Large intestine (tissue), 3 donors: ENCODE measurements at regions not wholly inside any gene's neighbourhood (a gene's known extent, or its start where the extent isn't known, plus 50 kb on each side); places are given as distances from the start of the nearest gene placed in this dataset.
"Not testable (repeated sequence)": the region's sequence is repeated elsewhere in the genome, so short reads cannot be mapped to it uniquely, and the experiment has no call there.

ENCODE experiments used
- DNase-seq, 2 donors: peaks; one replicate each; pipeline versions ENCODE4 v3.0.0 to v3.0.0-alpha.2; 2013
- H3K27ac ChIP-seq: one replicate; pipeline ENCODE4 v1.5.1; 2013; ENCODE audit warnings: low read length
- H3K27me3 ChIP-seq: 2 replicates; pipeline ENCODE4 v1.6.1; 2013; ENCODE audit warnings: low read length; ENCODE audit not compliant: control insufficient read depth, insufficient read depth
- H3K36me3 ChIP-seq: 2 replicates; pipeline ENCODE4 v1.6.1; 2013; ENCODE audit warnings: low read length; ENCODE audit not compliant: control insufficient read depth, insufficient read depth
- H3K4me1 ChIP-seq: one replicate; pipeline ENCODE4 v1.6.1; 2013; ENCODE audit warnings: low read length; ENCODE audit not compliant: control insufficient read depth, insufficient read depth
- H3K4me3 ChIP-seq: one replicate; pipeline ENCODE4 v1.5.1; 2013; ENCODE audit warnings: low read length
- H3K9me3 ChIP-seq: one replicate; pipeline ENCODE4 v1.6.1; 2013; ENCODE audit warnings: mild to moderate bottlenecking, low read depth, low read length, moderate library complexity; ENCODE audit not compliant: control insufficient read depth
- WGBS: methylation state at CpG from one replicate; pipeline ENCODE4 v1.1.5; 2013; ENCODE audit warnings: low lambda C conversion rate; ENCODE audit not compliant: insufficient coverage; 5-methylcytosine and 5-hydroxymethylcytosine counted together

DNA sequence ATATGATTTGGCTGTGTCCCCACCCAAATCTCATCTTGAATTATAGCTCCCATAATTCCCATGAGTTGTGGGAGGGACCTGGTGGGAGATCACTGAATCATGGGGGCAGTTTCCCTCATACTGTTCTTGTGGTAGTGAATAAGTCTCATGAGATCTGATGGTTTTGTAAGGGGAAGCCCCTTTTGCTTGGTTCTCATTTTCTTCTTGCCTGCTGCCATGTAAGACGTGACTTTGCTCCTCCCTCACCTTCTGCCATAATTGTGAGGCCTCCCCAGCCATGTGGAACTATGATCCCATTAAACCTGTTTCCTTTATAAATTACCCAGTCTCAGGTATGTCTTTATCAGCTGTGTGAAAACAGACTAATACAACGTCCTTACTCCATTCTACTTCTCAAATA lies 108.5 kb upstream of the SCAF8 start:
- DNase-seq, H3K36me3 ChIP-seq, H3K27ac ChIP-seq, H3K4me3 ChIP-seq, H3K9me3 ChIP-seq, H3K27me3 ChIP-seq, H3K4me1 ChIP-seq: not testable (repeated sequence)
- 40% methylated on average over 1 of the region's 2 CpGs for WGBS

DNA sequence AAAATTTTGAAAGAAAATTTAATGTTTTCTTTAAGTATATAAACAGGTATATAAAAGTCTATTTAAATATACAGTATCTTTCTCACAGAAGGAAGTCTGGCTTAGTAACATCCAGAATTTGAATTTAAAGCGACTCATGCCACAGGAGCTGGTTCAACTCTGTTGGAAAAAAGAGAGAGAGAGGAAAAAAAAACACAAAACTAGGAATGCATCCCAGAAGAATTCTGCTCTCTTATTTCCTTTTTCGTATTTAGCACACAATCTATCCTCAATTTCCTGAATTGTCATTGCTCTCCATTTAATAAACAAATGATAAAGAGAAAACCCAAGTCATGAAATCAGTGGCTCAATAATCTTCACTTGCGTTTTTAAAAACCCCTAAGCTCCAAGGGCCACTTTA lies 107.5 kb upstream of the SCAF8 start:
- 88% methylated on average over 3 of the region's 3 CpGs for WGBS
- no peak for DNase-seq
- H3K36me3 ChIP-seq: no peaks in the 10 kb centered on the region

DNA sequence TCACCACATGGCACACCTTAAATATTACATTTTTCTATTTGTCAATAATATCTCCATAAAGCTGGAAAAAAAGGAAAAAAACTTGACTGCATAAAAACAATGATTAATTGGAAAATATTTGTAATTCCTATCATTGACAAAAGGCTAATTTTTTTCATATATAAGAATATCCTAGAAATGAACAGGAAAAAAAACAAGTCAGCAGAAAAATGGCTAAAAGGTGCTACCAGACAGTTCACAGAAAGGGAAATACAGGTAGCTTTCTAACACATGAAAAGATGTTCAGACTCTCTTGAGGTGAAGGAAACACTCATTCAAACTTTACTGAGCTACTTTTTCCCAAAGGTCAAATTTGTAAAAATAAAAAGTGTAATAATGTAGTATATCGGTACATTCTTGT lies 104.1 kb upstream of the SCAF8 start:
- no peaks in the 10 kb centered on the region for H3K36me3 ChIP-seq
- no peaks in the 10 kb centered on the region for H3K4me1 ChIP-seq
- no peaks in the 10 kb centered on the region for H3K9me3 ChIP-seq
- H3K27me3 ChIP-seq: no peaks in the 10 kb centered on the region
- no peak overlapping the region for H3K27ac ChIP-seq
- H3K4me3 ChIP-seq: no peak overlapping the region
- 100% methylated on average over 1 of the region's 1 CpG for WGBS
- no peak for DNase-seq

More for the DNA sequence above, 107.5 kb upstream of the SCAF8 start:
- Histone ChIP-seq H3K27me3 (no peaks in the 10 kb centered on the region), H3K27ac (no peak overlapping the region), H3K4me3 (no peak overlapping the region), H3K4me1 (no peaks in the 10 kb centered on the region), H3K9me3 (no peaks in the 10 kb centered on the region)

DNA sequence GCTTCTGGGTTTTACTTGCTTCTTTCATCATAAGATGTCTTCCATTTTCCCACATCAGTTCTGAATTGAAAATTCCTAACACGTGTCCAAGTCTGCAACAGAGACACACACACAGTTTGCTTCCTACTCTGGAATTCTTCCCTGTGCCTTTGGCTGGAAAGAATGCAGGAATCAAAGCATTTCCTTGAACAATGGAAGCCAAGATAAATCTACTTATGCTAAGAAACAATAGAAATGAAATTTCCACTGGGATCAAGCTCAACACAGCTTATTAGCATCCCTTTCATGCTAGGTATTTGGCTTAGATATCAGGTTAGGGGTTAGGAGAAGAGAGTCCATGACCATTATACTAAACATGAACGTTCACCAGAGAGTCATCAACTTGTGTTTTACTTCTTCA lies 101.1 kb upstream of the SCAF8 start:
- Histone ChIP-seq H3K27me3 (no peaks in the 10 kb centered on the region), H3K9me3 (no peaks in the 10 kb centered on the region), H3K4me1 (no peaks in the 10 kb centered on the region), H3K4me3 (no peak overlapping the region), H3K36me3 (no peaks in the 10 kb centered on the region), H3K27ac (no peak overlapping the region)
- no peak for DNase-seq
- no CpG with 5 or more reads among the region's 2 CpGs for WGBS

DNA sequence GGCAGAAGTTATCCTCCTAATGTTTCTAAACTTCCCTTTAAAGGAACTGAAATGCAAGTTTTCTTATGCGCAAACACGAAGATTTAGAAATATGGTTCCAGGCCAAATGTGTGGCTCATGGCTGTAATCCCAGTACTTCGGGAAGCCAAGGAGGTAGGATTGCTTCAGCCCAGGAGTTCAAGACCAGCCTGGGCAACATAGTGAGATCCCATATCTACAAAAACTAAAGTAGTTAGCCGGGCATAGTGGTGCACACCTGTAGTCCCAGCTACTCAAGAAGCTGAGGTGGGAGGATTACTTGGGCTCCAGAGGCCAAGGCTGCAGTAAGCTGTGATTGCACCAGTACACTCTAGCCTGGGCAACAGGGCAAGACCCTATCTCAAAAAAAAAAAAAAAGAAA lies 95.8 kb upstream of the SCAF8 start:
- no peaks in the 10 kb centered on the region for H3K36me3 ChIP-seq
- no CpG with 5 or more reads among the region's 4 CpGs for WGBS
- H3K4me3 ChIP-seq: no peak overlapping the region

DNA sequence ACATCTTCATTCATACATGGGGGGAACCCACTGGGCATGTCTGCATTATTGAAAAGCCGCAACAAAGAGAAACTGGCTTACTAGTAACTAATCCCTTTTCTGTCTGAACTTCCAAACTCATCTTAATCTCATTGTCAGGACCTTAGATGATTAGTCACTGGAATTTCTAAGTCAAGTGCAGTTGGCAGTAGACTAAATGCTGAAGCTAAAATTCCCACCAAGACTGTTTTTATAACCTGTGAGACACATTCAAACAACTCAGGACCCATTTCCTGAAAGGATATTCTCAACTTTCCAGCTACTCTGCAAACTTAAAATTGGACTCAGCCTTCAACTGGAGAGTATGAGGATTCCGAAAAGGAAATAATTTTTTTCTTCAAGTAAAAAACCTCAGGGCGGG lies 94.8 kb upstream of the SCAF8 start:
- Histone ChIP-seq H3K4me1 (no peaks in the 10 kb centered on the region), H3K4me3 (no peak overlapping the region), H3K27ac (no peak overlapping the region), H3K27me3 (no peaks in the 10 kb centered on the region), H3K9me3 (no peaks in the 10 kb centered on the region), H3K36me3 (no peaks in the 10 kb centered on the region)
- DNase-seq: no peak
- no CpG with 5 or more reads among the region's 3 CpGs for whole genome bisulfite sequencing

More for the DNA sequence above, 95.8 kb upstream of the SCAF8 start:
- no peak for DNase-seq
- Histone ChIP-seq H3K27me3 (no peaks in the 10 kb centered on the region), H3K27ac (no peak overlapping the region), H3K4me1 (no peaks in the 10 kb centered on the region), H3K9me3 (no peaks in the 10 kb centered on the region)

DNA sequence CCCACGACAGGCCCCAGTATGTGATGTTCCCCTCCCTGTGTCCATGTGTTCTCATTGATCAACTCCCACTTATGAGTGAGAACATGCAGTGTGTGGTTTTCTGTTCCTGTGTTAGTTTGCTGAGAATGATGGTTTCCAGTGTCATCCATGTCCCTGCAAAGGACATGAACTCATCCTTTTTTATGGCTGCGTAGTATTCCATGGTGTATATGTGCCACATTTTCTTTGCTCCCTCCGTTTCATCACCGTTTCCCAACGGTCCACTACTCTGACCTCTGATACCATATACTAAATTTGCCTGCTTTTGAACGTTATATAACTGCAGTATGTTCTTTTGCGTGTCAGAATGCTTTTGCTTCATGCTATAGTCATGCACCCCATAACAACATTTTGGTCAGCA lies 94.0 kb upstream of the SCAF8 start:
- WGBS: 93% methylated on average over 2 of the region's 7 CpGs
- not testable (repeated sequence) for H3K4me1 ChIP-seq, H3K27ac ChIP-seq

DNA sequence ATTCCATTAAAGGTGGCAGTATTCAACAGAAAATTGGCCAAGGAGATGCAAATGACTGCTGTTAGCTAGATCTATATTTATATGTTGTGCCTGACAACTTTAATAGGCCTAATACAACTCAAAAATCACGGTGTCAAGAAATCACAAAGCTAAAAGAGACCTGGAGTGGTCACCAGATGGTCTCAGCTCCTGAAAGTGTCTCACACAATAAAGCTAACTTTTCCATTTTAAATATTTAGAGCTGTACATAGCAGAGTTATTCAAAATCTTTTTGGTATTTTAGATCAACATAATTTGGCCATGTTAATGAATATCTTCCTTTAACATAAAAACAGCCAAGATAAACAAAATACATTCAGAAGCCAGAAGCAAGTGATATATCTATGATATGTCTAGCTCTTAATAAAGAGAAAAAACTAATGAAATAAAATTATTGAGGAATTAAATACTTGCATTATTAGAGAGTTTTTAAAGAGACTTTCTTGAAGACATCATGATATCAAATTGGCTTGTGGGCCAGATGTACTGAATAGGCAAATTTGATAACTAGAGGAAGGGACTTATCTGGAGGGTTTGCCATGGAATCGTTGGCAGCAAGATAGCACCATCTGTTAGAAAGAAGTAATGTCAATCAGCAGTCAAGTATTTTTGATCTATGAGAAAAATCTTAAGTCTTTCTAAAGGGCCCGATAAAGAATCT lies 84.9 kb upstream of the SCAF8 start:
- Histone ChIP-seq H3K27me3 (no peaks in the 10 kb centered on the region), H3K4me3 (no peak overlapping the region), H3K9me3 (no peaks in the 10 kb centered on the region), H3K27ac (no peak overlapping the region), H3K36me3 (no peaks in the 10 kb centered on the region), H3K4me1 (no peaks in the 10 kb centered on the region)
- DNase-seq: no peak
- 0% methylated on average over 1 of the region's 3 CpGs for WGBS

More for the DNA sequence above, 94.0 kb upstream of the SCAF8 start:
- not testable (repeated sequence) for H3K4me3 ChIP-seq, H3K27me3 ChIP-seq, H3K36me3 ChIP-seq, H3K9me3 ChIP-seq, DNase-seq

DNA sequence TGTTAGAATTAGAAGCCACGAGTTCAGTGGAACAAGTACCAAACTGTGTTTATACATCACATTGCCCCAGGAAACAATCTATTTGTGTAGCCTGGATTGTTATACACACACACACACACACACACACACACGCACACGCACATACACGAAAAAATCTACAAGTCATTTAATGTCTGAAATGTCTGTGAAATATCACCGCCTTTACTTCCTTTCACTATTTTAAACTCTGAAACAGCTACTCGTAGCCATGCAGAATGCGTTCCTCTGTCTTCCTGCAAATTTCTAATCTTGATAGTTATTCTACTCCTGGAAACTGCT lies 84.4 kb upstream of the SCAF8 start:
- 82% methylated on average over 2 of the region's 7 CpGs for WGBS
- no peak overlapping the region for H3K4me3 ChIP-seq
- no peak for DNase-seq

DNA sequence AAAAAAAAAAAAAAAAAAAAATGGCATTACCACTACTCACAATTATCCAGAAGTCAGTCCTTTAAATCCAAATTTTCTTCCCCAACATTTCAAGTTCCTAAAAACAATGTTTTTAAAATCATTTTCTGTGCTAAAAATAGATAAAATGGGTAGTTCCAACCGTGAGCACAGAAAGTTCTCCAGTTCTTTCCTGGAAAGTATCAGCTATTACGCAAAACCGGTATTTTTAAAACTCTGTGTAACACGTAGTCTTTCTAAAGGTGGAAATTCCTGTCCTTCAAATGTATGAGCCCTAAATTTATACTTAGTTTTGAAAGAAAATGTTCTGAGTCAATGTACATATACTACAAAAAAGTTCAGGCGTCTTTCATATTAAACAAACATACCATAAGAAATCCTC lies 83.5 kb upstream of the SCAF8 start:
- no peaks in the 10 kb centered on the region for H3K9me3 ChIP-seq
- no peak for DNase-seq
- no peaks in the 10 kb centered on the region for H3K36me3 ChIP-seq
- no peak overlapping the region for H3K27ac ChIP-seq
- 100% methylated on average over 1 of the region's 5 CpGs for WGBS
- no peaks in the 10 kb centered on the region for H3K4me1 ChIP-seq
- H3K4me3 ChIP-seq: no peak overlapping the region
- H3K27me3 ChIP-seq: no peaks in the 10 kb centered on the region

More for the DNA sequence above, 84.4 kb upstream of the SCAF8 start:
- Histone ChIP-seq H3K4me1 (no peaks in the 10 kb centered on the region), H3K27me3 (no peaks in the 10 kb centered on the region), H3K27ac (no peak overlapping the region), H3K36me3 (no peaks in the 10 kb centered on the region), H3K9me3 (no peaks in the 10 kb centered on the region)

DNA sequence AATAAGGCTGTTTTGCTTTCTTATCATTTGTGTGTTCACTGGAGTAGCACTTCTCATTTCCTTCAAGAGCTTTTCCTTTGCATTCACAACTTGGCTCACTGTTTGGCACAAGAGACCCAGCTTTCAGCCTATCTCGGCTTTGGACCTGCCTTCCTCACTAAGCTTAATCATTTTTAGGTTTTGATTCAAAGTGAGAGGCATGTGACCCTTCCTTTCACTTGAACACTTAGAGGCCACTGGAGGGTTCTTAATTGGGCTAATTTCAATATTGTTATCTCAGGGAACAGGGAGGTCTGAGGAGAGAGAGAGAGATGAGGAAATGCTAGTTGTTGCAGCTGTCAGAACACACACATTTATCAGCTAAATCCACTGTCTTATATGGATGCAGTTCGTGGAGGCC lies 82.9 kb upstream of the SCAF8 start:
- WGBS: 43% methylated on average over 1 of the region's 2 CpGs
- Histone ChIP-seq H3K27ac (no peak overlapping the region), H3K36me3 (no peaks in the 10 kb centered on the region)

More for the DNA sequence above, 82.9 kb upstream of the SCAF8 start:
- no peaks in the 10 kb centered on the region for H3K27me3 ChIP-seq
- no peak overlapping the region for H3K4me3 ChIP-seq
- H3K4me1 ChIP-seq: no peaks in the 10 kb centered on the region
- H3K9me3 ChIP-seq: no peaks in the 10 kb centered on the region
- no peak for DNase-seq
